H9 (cell line): ENCODE measurements at regions not wholly inside any gene's neighbourhood (a gene's known extent, or its start where the extent isn't known, plus 50 kb on each side); places are given as distances from the start of the nearest gene placed in this dataset.

ENCODE experiments used
- DNase-seq: peaks from one replicate; pipeline ENCODE4 v3.0.0-alpha.2; 2017
- H2AFZ ChIP-seq: one replicate; pipeline ENCODE4 v1.6.1; 2013; ENCODE audit warnings: mild to moderate bottlenecking, low read length, control low read depth, moderate library complexity
- H2AK5ac ChIP-seq: 2 replicates; pipeline ENCODE4 v1.6.1; 2013; ENCODE audit warnings: low read length, control low read depth, mixed read lengths; ENCODE audit not compliant: insufficient read length
- H2BK120ac ChIP-seq: one replicate; pipeline ENCODE4 v1.6.1; 2013; ENCODE audit warnings: low read depth, mild to moderate bottlenecking, low read length, control low read depth, inconsistent platforms; ENCODE audit not compliant: poor library complexity, severe bottlenecking
- H2BK12ac ChIP-seq: 2 replicates; pipeline ENCODE4 v1.6.1; 2013; ENCODE audit warnings: low read length, control low read depth, mixed read lengths, low read depth; ENCODE audit not compliant: insufficient read length
- H2BK15ac ChIP-seq: 2 replicates; pipeline ENCODE4 v1.6.1; 2013; ENCODE audit warnings: low read depth, low read length, control low read depth
- H2BK20ac ChIP-seq: one replicate; pipeline ENCODE4 v1.6.1; 2013; ENCODE audit warnings: low read depth, mild to moderate bottlenecking, low read length, control low read depth, inconsistent platforms; ENCODE audit not compliant: poor library complexity, severe bottlenecking
- H2BK5ac ChIP-seq: 2 replicates; pipeline ENCODE4 v1.6.1; 2013; ENCODE audit warnings: low read length, control low read depth, mixed read lengths; ENCODE audit not compliant: insufficient read length
- H3K14ac ChIP-seq: 2 replicates; pipeline ENCODE4 v1.6.1; 2013; ENCODE audit warnings: low read length, control low read depth; ENCODE audit not compliant: insufficient read depth
- H3K18ac ChIP-seq: 2 replicates; pipeline ENCODE4 v1.6.1; 2013; ENCODE audit warnings: low read depth, mild to moderate bottlenecking, mixed read lengths, low read length, control low read depth; ENCODE audit not compliant: insufficient read length
- H3K23ac ChIP-seq: 2 replicates; pipeline ENCODE4 v1.6.1; 2013; ENCODE audit warnings: low read length, control low read depth, mixed read lengths, low read depth; ENCODE audit not compliant: insufficient read length
- H3K23me2 ChIP-seq: 2 replicates; pipeline ENCODE4 v1.6.1; 2013; ENCODE audit warnings: low read depth, mild to moderate bottlenecking, mixed read lengths, low read length, control low read depth; ENCODE audit not compliant: insufficient read length, poor library complexity, severe bottlenecking
- H3K27ac ChIP-seq: 2 replicates; pipeline ENCODE4 v1.5.1; 2013; ENCODE audit warnings: low read length, control low read depth, mixed read lengths, low read depth; ENCODE audit not compliant: insufficient read length
- H3K27me3 ChIP-seq: 2 replicates; pipeline ENCODE4 v1.6.1; 2013; ENCODE audit warnings: low read length, control low read depth, inconsistent platforms; ENCODE audit not compliant: insufficient read depth
- H3K4ac ChIP-seq: 2 replicates; pipeline ENCODE4 v1.6.1; 2013; ENCODE audit warnings: low read depth, mild to moderate bottlenecking, control low read depth, inconsistent platforms, low read length, moderate library complexity
- H3K4me1 ChIP-seq: 2 replicates; pipeline ENCODE4 v1.6.1; 2013; ENCODE audit warnings: low read length, control low read depth, inconsistent platforms; ENCODE audit not compliant: insufficient read depth
- H3K4me2 ChIP-seq: 2 replicates; pipeline ENCODE4 v1.6.1; 2013; ENCODE audit warnings: low read length, control low read depth, mixed read lengths; ENCODE audit not compliant: insufficient read length, insufficient read depth
- H3K56ac ChIP-seq: 2 replicates; pipeline ENCODE4 v1.6.1; 2013; ENCODE audit warnings: low read depth, mild to moderate bottlenecking, mixed read lengths, low read length, control low read depth; ENCODE audit not compliant: insufficient read length
- H3K79me1 ChIP-seq: 2 replicates; pipeline ENCODE4 v1.6.1; 2013; ENCODE audit warnings: low read depth, mild to moderate bottlenecking, moderate library complexity, low read length, control low read depth, inconsistent platforms; ENCODE audit not compliant: insufficient read depth, poor library complexity, severe bottlenecking
- H3K79me2 ChIP-seq: 2 replicates; pipeline ENCODE4 v1.6.1; 2013; ENCODE audit warnings: low read length, control low read depth, inconsistent platforms; ENCODE audit not compliant: insufficient read depth
- H3K9ac ChIP-seq: 2 replicates; pipeline ENCODE4 v1.6.1; 2013; ENCODE audit warnings: low read length, control low read depth, mixed read lengths; ENCODE audit not compliant: insufficient read length; ENCODE audit errors: extremely low read depth
- H3K9me3 ChIP-seq: one replicate; pipeline ENCODE4 v1.6.1; 2013; ENCODE audit warnings: low read depth, low read length, inconsistent platforms; ENCODE audit not compliant: control insufficient read depth
- H3T11ph ChIP-seq: one replicate; pipeline ENCODE4 v1.6.1; 2013; ENCODE audit warnings: mild to moderate bottlenecking, low read length, control low read depth, inconsistent platforms
- H4K20me1 ChIP-seq: one replicate; pipeline ENCODE4 v1.6.1; 2013; ENCODE audit not compliant: control insufficient read depth, insufficient read length, insufficient read depth
- H4K5ac ChIP-seq: 2 replicates; pipeline ENCODE4 v1.6.1; 2013; ENCODE audit warnings: low read depth, mild to moderate bottlenecking, mixed read lengths, low read length, control low read depth; ENCODE audit not compliant: insufficient read length
- H4K8ac ChIP-seq: replicated peaks from 2 replicates; pipeline ENCODE4 v1.6.1; 2013; ENCODE audit warnings: low read length, control low read depth, mixed read lengths, low read depth; ENCODE audit not compliant: insufficient read length
- H4K91ac ChIP-seq: 2 replicates; pipeline ENCODE4 v1.6.1; 2013; ENCODE audit warnings: low read depth, mild to moderate bottlenecking, moderate library complexity, mixed read lengths, low read length, control low read depth; ENCODE audit not compliant: insufficient read length
- H3K27ac Mint-ChIP-seq, 3 experiments: 2 replicates in 2 of 3; 3 replicates in 1 of 3; pipeline ENCODE4 v1.8.0; 2020 to 2021; ENCODE audit warnings: mixed read lengths in 3 of 3, mild to moderate bottlenecking in 1 of 3, moderate library complexity in 1 of 3
- H3K27me3 Mint-ChIP-seq: 2 replicates; pipeline ENCODE4 v1.8.0; 2021; ENCODE audit warnings: low read depth, mild to moderate bottlenecking, moderate library complexity, mixed read lengths
- H3K36me3 Mint-ChIP-seq, 3 experiments: 2 replicates in 2 of 3; 3 replicates in 1 of 3; pipeline ENCODE4 v1.8.0; 2020 to 2021; ENCODE audit warnings: low read depth in 3 of 3, mixed read lengths in 3 of 3; ENCODE audit not compliant: insufficient read depth in 1 of 3
- H3K4me1 Mint-ChIP-seq, 2 experiments: 2 replicates each; pipeline ENCODE4 v1.8.0; 2020; ENCODE audit warnings: mixed read lengths in 2 of 2
- H3K4me3 Mint-ChIP-seq, 2 experiments: 2 replicates in 1 of 2; 3 replicates in 1 of 2; pipeline ENCODE4 v1.8.0; 2020 to 2021; ENCODE audit warnings: mild to moderate bottlenecking in 2 of 2, mixed read lengths in 2 of 2, moderate library complexity in 1 of 2
- H3K9me3 Mint-ChIP-seq, 2 experiments: 2 replicates in 1 of 2; 3 replicates in 1 of 2; pipeline ENCODE4 v1.8.0; 2020; ENCODE audit warnings: mild to moderate bottlenecking in 2 of 2, mixed read lengths in 2 of 2, moderate library complexity in 1 of 2
- CTCF ChIP-seq: fragments of 200-600 bp; sonication (generic); conservative IDR thresholded peaks from 3 replicates; pipeline ENCODE4 v1.8.0; 2021; ENCODE audit warnings: antibody characterized with exemption, mild to moderate bottlenecking
- WGBS: extraction: QIAGEN DNeasy Blood & Tissue Kit; methylation state at CpG from one replicate; pipeline ENCODE4 v1.1.7; 2013; ENCODE audit warnings: missing lambda C conversion rate, low lambda C conversion rate, mixed read lengths; ENCODE audit not compliant: insufficient read length; ENCODE audit errors: extremely low coverage; 5-methylcytosine and 5-hydroxymethylcytosine counted together

DNA sequence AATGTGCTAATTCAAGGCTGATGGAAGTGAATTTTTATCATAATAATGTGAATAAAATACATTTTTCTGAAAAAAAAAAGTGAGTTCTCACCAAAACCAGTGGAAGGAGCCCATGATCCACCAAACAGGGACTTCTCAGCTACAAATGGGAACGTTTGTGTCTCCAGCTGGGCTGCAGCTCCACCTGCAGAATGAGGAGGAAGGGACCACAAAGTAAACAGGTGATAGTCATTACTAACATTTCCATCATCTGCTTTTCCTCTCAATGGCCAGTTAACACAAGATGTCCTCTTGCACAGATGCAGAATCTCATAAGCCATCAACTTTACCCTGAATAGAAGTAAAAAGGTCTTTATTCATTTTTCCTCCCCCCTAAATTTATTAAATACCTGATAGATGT, 246.2 kb downstream of the MRPL39 start:
- Histone ChIP-seq H3K27ac (no peak overlapping the region), H3T11ph (no peak overlapping the region), H2AFZ (no peak overlapping the region), H2AK5ac (no peak overlapping the region), H4K20me1 (no peaks in the 10 kb centered on the region), H3K4ac (no peak overlapping the region), H3K79me1 (no peaks in the 10 kb centered on the region), H2BK5ac (no peak overlapping the region), H3K18ac (no peak overlapping the region), H3K23me2 (no peaks in the 10 kb centered on the region), H4K8ac (no peak overlapping the region), H2BK15ac (no peak overlapping the region), H3K9ac (no peak overlapping the region), H3K4me1 (no peaks in the 10 kb centered on the region), H4K91ac (no peak overlapping the region), H3K79me2 (no peaks in the 10 kb centered on the region), H3K27me3 (no peaks in the 10 kb centered on the region), H3K56ac (no peak overlapping the region), H2BK120ac (no peak overlapping the region), H3K14ac (no peak overlapping the region), H2BK12ac (no peak overlapping the region), H3K9me3 (no peaks in the 10 kb centered on the region), H3K4me2 (no peak overlapping the region), H4K5ac (no peak overlapping the region), H2BK20ac (no peak overlapping the region), H3K23ac (no peak overlapping the region)
- H3K27me3 Mint-ChIP-seq, result no peaks in the 10 kb centered on the region
- no peaks in the 10 kb centered on the region for H3K9me3 Mint-ChIP-seq
- DNase-seq, result no peak
- no peak overlapping the region for H3K27ac Mint-ChIP-seq
- WGBS, result no CpG with 5 or more reads among the region's 1 CpG
- H3K4me3 Mint-ChIP-seq, result no peak overlapping the region
- no peak for TF ChIP-seq CTCF
- peaks cover 10 to 12% of the 10 kb centered on the region in 2 experiments; a peak in 3 of 4 replicates for H3K4me1 Mint-ChIP-seq
- no peaks in the 10 kb centered on the region; a peak in 1 of 7 replicates for H3K36me3 Mint-ChIP-seq
